ENCODE measurements at regions not wholly inside any gene's neighbourhood (a gene's known extent, or its start where the extent isn't known, plus 50 kb on each side); places are given as distances from the start of the nearest gene placed in this dataset.
"Not testable (repeated sequence)": the region's sequence is repeated elsewhere in the genome, so short reads cannot be mapped to it uniquely, and the experiment has no call there.

- not testable (repeated sequence) for TF ChIP-seq MXI1 (IDR thresholded peaks at IDR 0.05; ENCODE audit: borderline replicate concordance, low read depth, low read length); CTCF (conservative IDR thresholded peaks at IDR 0.05; ENCODE audit: low read depth, low read length); USF2 (IDR thresholded peaks at IDR 0.05; ENCODE audit: low read depth, low read length); ELK1 (IDR thresholded peaks at IDR 0.05; ENCODE audit: borderline replicate concordance, low read depth, low read length); FOS (IDR thresholded peaks at IDR 0.05; ENCODE audit: low read depth, low read length); MAZ (IDR thresholded peaks at IDR 0.05; ENCODE audit: borderline replicate concordance, low read depth, low read length); POLR2A (IDR thresholded peaks at IDR 0.05; ENCODE audit: low read depth, low read length); CEBPB (IDR thresholded peaks at IDR 0.05; ENCODE audit: low read depth, low read length); BHLHE40 (IDR thresholded peaks at IDR 0.05; ENCODE audit: low read depth, low read length); MAFK (IDR thresholded peaks at IDR 0.05; ENCODE audit: low read depth, low read length)
These were observed 2665.8 kb upstream of the DEFB115 start for GRCh38 chr20:28591680-28592079.
